ENCODE measurements at regions not wholly inside any gene's neighbourhood (a gene's known extent, or its start where the extent isn't known, plus 50 kb on each side); places are given as distances from the start of the nearest gene placed in this dataset.

DNA sequence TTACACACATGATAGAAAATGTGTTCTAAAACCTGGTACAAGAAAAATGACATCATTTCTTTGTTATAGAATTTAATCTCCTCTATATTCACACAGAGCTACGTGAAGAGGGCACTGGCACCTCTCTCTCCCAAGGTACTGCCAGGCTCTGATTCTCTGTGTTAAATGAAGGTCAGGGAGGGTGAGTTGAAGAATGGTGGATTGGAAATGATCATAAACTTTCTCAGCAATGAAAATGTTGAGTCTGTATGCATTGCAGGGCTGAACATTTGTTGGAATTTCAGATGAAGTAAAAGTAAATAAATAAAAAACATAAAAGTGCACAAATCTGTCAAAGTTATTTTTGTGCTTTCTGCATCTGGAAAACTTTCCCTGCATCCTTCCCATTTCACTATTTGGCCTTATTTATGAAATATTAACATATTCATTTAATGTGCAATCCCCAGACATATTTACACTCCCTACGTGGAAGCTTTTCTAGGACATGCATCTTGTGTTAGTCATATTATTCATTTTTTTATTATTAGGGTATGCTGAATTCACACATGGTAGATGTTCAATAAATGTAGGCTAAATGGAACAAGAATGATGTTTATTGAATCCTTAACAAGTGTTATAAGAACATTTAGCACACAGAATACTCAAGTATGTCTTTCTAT, 810.3 kb upstream of the CDH8 start:
- no peak for TF ChIP-seq POLR2AphosphoS5 (IDR thresholded peaks at IDR 0.05; ENCODE audit: low read depth, low read length)
- TF ChIP-seq, protein P1, sequence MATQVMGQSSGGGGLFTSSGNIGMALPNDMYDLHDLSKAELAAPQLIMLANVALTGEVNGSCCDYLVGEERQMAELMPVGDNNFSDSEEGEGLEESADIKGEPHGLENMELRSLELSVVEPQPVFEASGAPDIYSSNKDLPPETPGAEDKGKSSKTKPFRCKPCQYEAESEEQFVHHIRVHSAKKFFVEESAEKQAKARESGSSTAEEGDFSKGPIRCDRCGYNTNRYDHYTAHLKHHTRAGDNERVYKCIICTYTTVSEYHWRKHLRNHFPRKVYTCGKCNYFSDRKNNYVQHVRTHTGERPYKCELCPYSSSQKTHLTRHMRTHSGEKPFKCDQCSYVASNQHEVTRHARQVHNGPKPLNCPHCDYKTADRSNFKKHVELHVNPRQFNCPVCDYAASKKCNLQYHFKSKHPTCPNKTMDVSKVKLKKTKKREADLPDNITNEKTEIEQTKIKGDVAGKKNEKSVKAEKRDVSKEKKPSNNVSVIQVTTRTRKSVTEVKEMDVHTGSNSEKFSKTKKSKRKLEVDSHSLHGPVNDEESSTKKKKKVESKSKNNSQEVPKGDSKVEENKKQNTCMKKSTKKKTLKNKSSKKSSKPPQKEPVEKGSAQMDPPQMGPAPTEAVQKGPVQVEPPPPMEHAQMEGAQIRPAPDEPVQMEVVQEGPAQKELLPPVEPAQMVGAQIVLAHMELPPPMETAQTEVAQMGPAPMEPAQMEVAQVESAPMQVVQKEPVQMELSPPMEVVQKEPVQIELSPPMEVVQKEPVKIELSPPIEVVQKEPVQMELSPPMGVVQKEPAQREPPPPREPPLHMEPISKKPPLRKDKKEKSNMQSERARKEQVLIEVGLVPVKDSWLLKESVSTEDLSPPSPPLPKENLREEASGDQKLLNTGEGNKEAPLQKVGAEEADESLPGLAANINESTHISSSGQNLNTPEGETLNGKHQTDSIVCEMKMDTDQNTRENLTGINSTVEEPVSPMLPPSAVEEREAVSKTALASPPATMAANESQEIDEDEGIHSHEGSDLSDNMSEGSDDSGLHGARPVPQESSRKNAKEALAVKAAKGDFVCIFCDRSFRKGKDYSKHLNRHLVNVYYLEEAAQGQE (IDR thresholded peaks at IDR 0.05; ENCODE audit: insufficient read depth in 1 of 2, low read depth in 2 of 2, low read length in 2 of 2), result no peak
- no peak for TF ChIP-seq FOXP2 (optimal IDR thresholded peaks at IDR 0.05; ENCODE audit: borderline replicate concordance, extremely low read depth, extremely low read length, insufficient read depth)
- TF ChIP-seq TAF1 (IDR thresholded peaks at IDR 0.05; ENCODE audit: borderline replicate concordance, insufficient read depth, low read length), result no peak
- no peak for TF ChIP-seq SIN3A (IDR thresholded peaks at IDR 0.05; ENCODE audit: borderline replicate concordance, insufficient read depth, low read length)

DNA sequence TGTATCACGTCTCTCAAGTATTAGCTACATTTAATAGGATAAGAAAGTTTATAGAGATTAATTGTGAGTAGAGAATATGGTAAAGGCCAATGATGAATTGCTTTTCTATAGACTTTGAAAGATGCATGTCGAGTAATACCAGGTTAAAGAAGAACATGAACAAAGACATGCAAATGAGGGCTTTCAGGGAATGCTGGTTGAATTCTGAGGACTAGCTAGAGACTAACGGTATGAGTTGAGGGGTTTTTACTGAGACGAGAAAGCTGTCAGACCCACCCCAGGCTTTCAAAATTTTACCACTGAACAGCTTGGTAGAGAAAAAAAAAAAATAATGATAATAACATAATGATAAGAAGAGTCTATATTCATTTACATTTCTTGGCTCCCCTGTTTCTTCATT, 796.0 kb upstream of the CDH8 start:
- TF ChIP-seq, protein P1 (IDR thresholded peaks at IDR 0.05; ENCODE audit: insufficient read depth in 1 of 2, low read depth in 2 of 2, low read length in 2 of 2), result no peak
- no peak for TF ChIP-seq SIN3A (IDR thresholded peaks at IDR 0.05; ENCODE audit: borderline replicate concordance, insufficient read depth, low read length)
- no peak for TF ChIP-seq POLR2AphosphoS5 (IDR thresholded peaks at IDR 0.05; ENCODE audit: low read depth, low read length)
- TF ChIP-seq FOXP2 (optimal IDR thresholded peaks at IDR 0.05; ENCODE audit: borderline replicate concordance, extremely low read depth, extremely low read length, insufficient read depth), result no peak
- TF ChIP-seq TAF1 (IDR thresholded peaks at IDR 0.05; ENCODE audit: borderline replicate concordance, insufficient read depth, low read length), result no peak

DNA sequence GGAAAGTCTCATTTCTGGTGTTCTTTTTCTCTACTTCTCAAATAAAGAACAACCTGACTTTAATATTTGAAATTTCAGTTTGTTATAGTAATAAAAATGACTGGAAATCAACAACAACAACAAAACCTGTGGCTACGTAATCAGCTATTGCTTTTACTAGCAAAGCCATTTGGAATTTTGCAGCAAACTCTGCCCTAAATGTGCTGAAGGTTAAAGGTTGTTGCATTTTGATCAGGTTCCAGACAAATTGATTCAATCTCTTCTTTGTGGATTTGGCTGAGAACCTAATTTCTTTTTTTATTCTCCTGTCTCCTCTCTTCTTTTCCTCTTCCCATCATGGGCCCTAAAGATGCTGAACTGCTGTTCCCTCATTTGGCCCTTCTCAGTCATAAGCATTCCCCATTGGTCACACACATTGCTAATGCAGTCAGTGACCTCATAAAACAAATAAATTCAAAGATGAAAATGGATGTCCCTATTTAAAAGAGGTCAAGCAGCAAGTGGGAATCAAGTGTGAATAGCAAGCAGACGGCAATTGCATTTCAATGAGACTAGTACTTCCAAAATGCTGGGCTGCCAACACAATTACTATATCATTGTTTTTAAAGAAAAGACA, 795.1 kb upstream of the CDH8 start:
- TF ChIP-seq TAF1 (IDR thresholded peaks at IDR 0.05; ENCODE audit: borderline replicate concordance, insufficient read depth, low read length), result no peak

DNA sequence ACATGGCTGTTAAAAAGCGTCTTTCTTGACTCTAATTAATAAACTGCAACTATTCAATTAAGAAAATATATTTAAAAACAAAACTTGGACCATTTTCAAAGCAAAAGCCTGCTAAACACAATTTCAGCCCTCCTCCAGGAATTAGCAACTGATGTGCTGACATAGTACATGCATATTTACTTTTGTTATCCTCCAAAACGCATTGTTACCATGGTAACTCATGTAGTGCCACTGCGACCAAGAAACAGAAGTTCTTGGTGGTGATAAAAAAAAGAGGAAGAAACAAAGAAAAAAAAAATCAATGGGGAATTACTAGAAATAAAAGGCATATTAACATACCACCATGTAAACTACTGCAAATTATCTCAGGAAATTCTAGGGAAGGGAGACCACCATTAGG, 793.4 kb upstream of the CDH8 start:
- TF ChIP-seq, protein P1 (IDR thresholded peaks at IDR 0.05; ENCODE audit: insufficient read depth in 1 of 2, low read depth in 2 of 2, low read length in 2 of 2), result no peak
- TF ChIP-seq POLR2AphosphoS5 (IDR thresholded peaks at IDR 0.05; ENCODE audit: low read depth, low read length), result no peak
- TF ChIP-seq TAF1 (IDR thresholded peaks at IDR 0.05; ENCODE audit: borderline replicate concordance, insufficient read depth, low read length), result no peak
- TF ChIP-seq FOXP2 (optimal IDR thresholded peaks at IDR 0.05; ENCODE audit: borderline replicate concordance, extremely low read depth, extremely low read length, insufficient read depth), result no peak
- no peak for TF ChIP-seq SIN3A (IDR thresholded peaks at IDR 0.05; ENCODE audit: borderline replicate concordance, insufficient read depth, low read length)

DNA sequence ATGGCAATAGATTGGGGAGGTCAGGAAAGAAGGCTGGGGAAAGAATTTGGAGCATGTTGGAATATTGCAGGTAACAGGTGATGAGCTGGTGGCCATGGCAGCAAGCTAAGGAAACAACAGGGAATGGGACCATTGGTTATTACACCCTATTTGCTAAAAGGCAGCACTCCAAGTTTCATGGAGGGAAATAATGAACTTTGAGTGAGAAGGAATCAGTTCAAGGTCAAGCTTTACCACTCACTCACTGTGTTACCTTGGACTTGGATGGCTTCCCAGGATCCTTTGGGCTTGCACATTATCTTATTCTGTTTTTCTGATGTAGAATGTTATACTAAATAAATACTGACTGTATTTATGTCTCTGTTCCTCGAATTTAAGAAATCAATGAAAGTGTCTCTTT, 792.8 kb upstream of the CDH8 start:
- no peak for TF ChIP-seq FOXP2 (optimal IDR thresholded peaks at IDR 0.05; ENCODE audit: borderline replicate concordance, extremely low read depth, extremely low read length, insufficient read depth)
- TF ChIP-seq SIN3A (IDR thresholded peaks at IDR 0.05; ENCODE audit: borderline replicate concordance, insufficient read depth, low read length), result no peak
- no peak for TF ChIP-seq POLR2AphosphoS5 (IDR thresholded peaks at IDR 0.05; ENCODE audit: low read depth, low read length)
- no peak for TF ChIP-seq TAF1 (IDR thresholded peaks at IDR 0.05; ENCODE audit: borderline replicate concordance, insufficient read depth, low read length)
- TF ChIP-seq, protein P1 (IDR thresholded peaks at IDR 0.05; ENCODE audit: insufficient read depth in 1 of 2, low read depth in 2 of 2, low read length in 2 of 2), result no peak

All from PFSK-1 (cell line).